Epithelial cell of esophagus (primary cell): ENCODE measurements at regions not wholly inside any gene's neighbourhood (a gene's known extent, or its start where the extent isn't known, plus 50 kb on each side); places are given as distances from the start of the nearest gene placed in this dataset.

Source experiments
- DNase-seq: peaks from one replicate; pipeline ENCODE4 v3.0.0; 2010; ENCODE audit warnings: low read depth
- H3K4me3 ChIP-seq: 2 replicates; pipeline ENCODE4 v1.5.1; 2011; ENCODE audit warnings: mild to moderate bottlenecking, low read length, control low read depth
- CTCF ChIP-seq: IDR thresholded peaks from 2 replicates; pipeline ENCODE4 v1.5.1; 2011; ENCODE audit warnings: low read depth, mild to moderate bottlenecking, low read length, control low read depth, inconsistent platforms; ENCODE audit not compliant: insufficient read depth; ENCODE audit errors: missing control alignments

GRCh38 chr18:44028109-44028508 lies 652.6 kb upstream of the SETBP1 start:
- TF ChIP-seq CTCF = no peak

GRCh38 chr18:44031063-44031462 lies 649.6 kb upstream of the SETBP1 start:
- DNase-seq = no peak
- TF ChIP-seq CTCF = no peak
- H3K4me3 ChIP-seq = no peak overlapping the region

More at GRCh38 chr18:44028109-44028508, 652.6 kb upstream of the SETBP1 start:
- DNase-seq = no peak
- no peak overlapping the region for H3K4me3 ChIP-seq

GRCh38 chr18:44033144-44033701 lies 647.5 kb upstream of the SETBP1 start:
- no peak for TF ChIP-seq CTCF
- DNase-seq = no peak

GRCh38 chr18:44035554-44035953 lies 645.1 kb upstream of the SETBP1 start:
- TF ChIP-seq CTCF = no peak
- DNase-seq = no peak
- no peak overlapping the region for H3K4me3 ChIP-seq

More at GRCh38 chr18:44033144-44033701, 647.5 kb upstream of the SETBP1 start:
- H3K4me3 ChIP-seq = no peak overlapping the region

GRCh38 chr18:44036501-44036900 lies 644.2 kb upstream of the SETBP1 start:
- DNase-seq = peak; percentile 1
- TF ChIP-seq CTCF = no peak
- no peak overlapping the region for H3K4me3 ChIP-seq

GRCh38 chr18:44039216-44039615 lies 641.5 kb upstream of the SETBP1 start:
- no peak for DNase-seq
- no peak for TF ChIP-seq CTCF
- H3K4me3 ChIP-seq = no peak overlapping the region

GRCh38 chr18:44039826-44040225 lies 640.9 kb upstream of the SETBP1 start:
- TF ChIP-seq CTCF = no peak
- H3K4me3 ChIP-seq = no peak overlapping the region
- peak; percentile 7 for DNase-seq
